ENCODE measurements at regions not wholly inside any gene's neighbourhood (a gene's known extent, or its start where the extent isn't known, plus 50 kb on each side); places are given as distances from the start of the nearest gene placed in this dataset.
"Not testable (repeated sequence)": the region's sequence is repeated elsewhere in the genome, so short reads cannot be mapped to it uniquely, and the experiment has no call there.

DNA sequence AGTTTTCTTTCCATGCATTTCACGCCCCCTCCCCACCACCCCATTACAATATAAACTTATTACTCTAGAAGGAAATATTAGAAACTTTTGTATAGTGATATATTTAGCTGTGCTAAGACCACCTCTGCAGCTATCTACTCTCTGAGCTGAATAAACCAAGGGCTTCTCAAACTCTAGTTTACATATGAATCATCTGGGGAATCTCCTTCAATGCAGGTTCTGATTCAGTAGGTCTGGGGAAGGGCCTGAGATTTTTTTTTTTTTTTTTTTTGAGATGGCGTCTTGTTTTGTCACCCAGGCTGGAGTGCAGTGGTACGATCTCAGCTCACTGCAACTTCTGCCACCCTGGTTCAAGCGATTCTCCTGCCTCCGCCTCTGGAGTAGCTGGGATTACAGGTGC, 67.6 kb upstream of the PRKG1 start:
- Mint-ChIP-seq H3K27ac (no peak overlapping the region), H3K9me3 (ENCODE audit: low read depth) (no peaks in the 10 kb centered on the region), H3K36me3 (no peaks in the 10 kb centered on the region), H3K27me3 (peaks cover 11% of the 10 kb centered on the region), H3K4me3 (no peak overlapping the region), H3K4me1 (no peaks in the 10 kb centered on the region)
- no peak for DNase-seq
- ATAC-seq: no peak
- CTCF ChIA-PET: no interaction called here

GRCh38 chr10:51007781-51008180, 66.5 kb upstream of the PRKG1 start:
- Mint-ChIP-seq H3K4me3 (no peak overlapping the region), H3K27me3 (peaks cover 11% of the 10 kb centered on the region), H3K4me1 (no peaks in the 10 kb centered on the region), H3K9me3 (ENCODE audit: low read depth) (no peaks in the 10 kb centered on the region), H3K27ac (no peak overlapping the region), H3K36me3 (no peaks in the 10 kb centered on the region)
- CTCF ChIA-PET: no interaction called here
- DNase-seq: no peak
- ATAC-seq: no peak

GRCh38 chr10:51008346-51008745, 65.9 kb upstream of the PRKG1 start:
- no peak overlapping the region for H3K27ac Mint-ChIP-seq
- H3K4me1 Mint-ChIP-seq: no peaks in the 10 kb centered on the region
- no peak for ATAC-seq
- no peaks in the 10 kb centered on the region for H3K9me3 Mint-ChIP-seq (ENCODE audit: low read depth)
- CTCF ChIA-PET: no interaction called here
- peaks cover 11% of the 10 kb centered on the region for H3K27me3 Mint-ChIP-seq
- no peaks in the 10 kb centered on the region for H3K36me3 Mint-ChIP-seq
- DNase-seq: no peak
- H3K4me3 Mint-ChIP-seq: no peak overlapping the region

DNA sequence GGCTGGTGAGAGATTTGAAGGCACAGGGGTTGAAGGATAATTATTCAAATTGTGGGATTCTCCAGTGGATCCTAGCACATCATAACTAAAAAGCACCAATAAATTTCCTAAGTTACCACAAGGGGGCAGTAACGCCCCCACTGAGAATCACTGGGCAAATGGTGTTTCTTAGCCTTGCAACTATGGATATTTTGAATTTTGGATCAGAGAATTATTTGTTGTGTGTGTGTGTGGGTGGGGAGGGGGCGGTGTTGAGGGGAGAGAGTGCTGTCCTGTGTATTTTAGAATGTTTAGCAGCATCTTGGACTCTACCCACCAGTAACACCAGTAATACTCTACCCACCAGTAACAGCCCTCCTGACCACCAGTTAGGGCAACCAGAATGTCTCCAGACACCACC, 63.3 kb upstream of the PRKG1 start:
- Mint-ChIP-seq H3K27ac (no peak overlapping the region), H3K36me3 (no peaks in the 10 kb centered on the region), H3K27me3 (peaks cover 7% of the 10 kb centered on the region), H3K4me3 (no peak overlapping the region), H3K9me3 (ENCODE audit: low read depth) (no peaks in the 10 kb centered on the region), H3K4me1 (no peaks in the 10 kb centered on the region)
- no peak for DNase-seq
- ATAC-seq: no peak
- CTCF ChIA-PET: no interaction called here

DNA sequence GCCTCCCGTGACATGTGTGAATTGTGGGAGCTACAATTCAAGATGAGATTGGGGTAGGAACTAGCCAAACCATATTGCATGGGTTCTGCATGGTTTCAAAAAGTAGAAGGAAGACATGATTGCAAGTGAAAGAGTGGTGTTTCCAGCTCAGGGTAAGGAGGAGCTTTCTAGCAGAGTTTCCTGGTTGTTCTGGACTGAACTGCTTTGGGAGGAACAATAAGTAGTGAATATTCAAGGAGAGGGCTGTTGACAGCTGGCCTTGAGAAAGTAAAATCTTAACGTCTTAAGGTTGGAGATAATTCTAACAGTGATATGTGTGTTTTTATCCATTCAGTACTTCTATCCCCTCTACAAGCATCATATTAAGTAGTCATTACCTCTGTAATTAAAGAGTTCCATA, 62.2 kb upstream of the PRKG1 start:
- Mint-ChIP-seq H3K36me3 (no peaks in the 10 kb centered on the region), H3K4me3 (no peak overlapping the region), H3K27me3 (peaks cover 7% of the 10 kb centered on the region), H3K4me1 (no peaks in the 10 kb centered on the region), H3K27ac (no peak overlapping the region), H3K9me3 (ENCODE audit: low read depth) (no peaks in the 10 kb centered on the region)
- no peak for DNase-seq
- no peak for ATAC-seq
- CTCF ChIA-PET: no interaction called here

DNA sequence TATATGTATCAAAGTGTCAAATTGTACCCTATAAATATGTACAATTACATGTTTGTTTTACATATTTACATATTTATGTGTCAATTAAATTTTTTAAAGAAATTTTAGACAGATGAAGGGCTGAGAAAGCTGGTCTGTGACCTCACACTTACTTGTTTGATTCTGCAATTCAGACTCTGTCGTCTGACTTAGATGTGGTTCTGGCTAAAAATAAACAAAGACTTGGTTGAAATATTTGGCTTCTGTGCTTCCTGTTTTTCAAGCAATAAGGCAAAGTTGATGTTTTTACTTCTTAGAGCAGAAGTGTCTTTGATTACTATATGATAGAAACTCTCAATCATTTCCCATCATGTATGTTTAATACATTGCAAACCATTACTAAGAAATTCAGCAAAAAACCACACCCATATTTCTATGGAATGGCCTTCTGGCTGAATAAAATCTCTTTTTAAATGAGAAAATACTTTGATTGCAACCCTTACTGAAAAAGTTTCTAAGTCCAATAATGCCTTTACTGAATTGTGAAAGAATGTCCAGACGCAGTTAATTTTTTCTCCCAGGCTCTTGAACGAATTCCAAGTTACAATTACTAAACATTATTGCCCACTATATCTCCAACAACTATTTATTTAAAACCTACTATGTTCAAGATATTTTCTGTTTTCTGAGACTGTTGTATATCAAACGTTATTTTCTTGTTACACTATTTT, 59.5 kb upstream of the PRKG1 start:
- ATAC-seq: no peak
- H3K4me3 Mint-ChIP-seq: no peak overlapping the region
- CTCF ChIA-PET: no interaction called here
- H3K27ac Mint-ChIP-seq: no peak overlapping the region
- H3K4me1 Mint-ChIP-seq: no peaks in the 10 kb centered on the region
- no peak for DNase-seq
- no peaks in the 10 kb centered on the region for H3K9me3 Mint-ChIP-seq (ENCODE audit: low read depth)
- H3K36me3 Mint-ChIP-seq: no peaks in the 10 kb centered on the region
- H3K27me3 Mint-ChIP-seq: peaks cover 5% of the 10 kb centered on the region

GRCh38 chr10:51015390-51015754, 58.9 kb upstream of the PRKG1 start:
- H3K4me1 Mint-ChIP-seq; H3K9me3 Mint-ChIP-seq (ENCODE audit: low read depth); ATAC-seq; H3K36me3 Mint-ChIP-seq; CTCF ChIA-PET; H3K27ac Mint-ChIP-seq; H3K4me3 Mint-ChIP-seq; DNase-seq; H3K27me3 Mint-ChIP-seq: not testable (repeated sequence)

GRCh38 chr10:51020200-51020599, 54.1 kb upstream of the PRKG1 start:
- Mint-ChIP-seq H3K36me3 (no peaks in the 10 kb centered on the region), H3K27me3 (no peaks in the 10 kb centered on the region), H3K9me3 (ENCODE audit: low read depth) (no peaks in the 10 kb centered on the region), H3K4me3 (no peak overlapping the region), H3K27ac (no peak overlapping the region), H3K4me1 (no peaks in the 10 kb centered on the region)
- ATAC-seq: no peak
- no peak for DNase-seq
- CTCF ChIA-PET: no interaction called here

- Mint-ChIP-seq H3K27me3 (peaks cover 8% of the 10 kb centered on the region), H3K4me3 (no peak overlapping the region), H3K27ac (no peak overlapping the region), H3K36me3 (no peaks in the 10 kb centered on the region), H3K9me3 (ENCODE audit: low read depth) (no peaks in the 10 kb centered on the region), H3K4me1 (no peaks in the 10 kb centered on the region)
- DNase-seq (no peak), ATAC-seq (no peak)
- CTCF ChIA-PET: no interaction called here
Observed at GRCh38 chr10:51022933-51023585, 51.2 kb upstream of the PRKG1 start.

DNA sequence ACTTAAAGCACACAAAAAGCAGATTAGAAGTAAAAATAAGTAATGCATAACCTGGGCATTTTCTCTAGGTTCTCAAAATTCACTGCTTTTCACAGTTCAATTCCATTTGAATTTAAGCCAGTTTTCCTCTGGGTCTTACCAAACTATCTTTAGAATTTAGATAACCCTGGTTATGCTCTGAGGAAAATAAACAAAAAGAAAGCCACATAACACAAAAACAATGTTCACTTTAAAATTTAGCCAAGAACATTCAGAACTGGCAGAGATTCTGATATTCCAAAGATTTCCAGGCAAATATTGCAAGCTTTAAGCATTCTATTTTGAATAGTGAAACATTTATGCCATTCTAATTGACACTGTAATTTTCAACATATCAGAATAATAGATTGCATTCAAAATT, 50.7 kb upstream of the PRKG1 start:
- no peak overlapping the region for H3K27ac Mint-ChIP-seq
- no peaks in the 10 kb centered on the region for H3K9me3 Mint-ChIP-seq (ENCODE audit: low read depth)
- peaks cover 8% of the 10 kb centered on the region for H3K27me3 Mint-ChIP-seq

More for the DNA sequence above, 50.7 kb upstream of the PRKG1 start:
- H3K4me3 Mint-ChIP-seq: no peak overlapping the region
- no peak for DNase-seq
- CTCF ChIA-PET: no interaction called here
- no peaks in the 10 kb centered on the region for H3K36me3 Mint-ChIP-seq
- ATAC-seq: no peak
- H3K4me1 Mint-ChIP-seq: no peaks in the 10 kb centered on the region

All from activated CD8-positive, alpha-beta memory T cell treated with anti-CD3 and anti-CD28 coated beads, Interleukin-2, amount 10 ng/mL, durations not matched to agents 7 days and 5 days (primary cell).